ENCODE measurements at regions not wholly inside any gene's neighbourhood (a gene's known extent, or its start where the extent isn't known, plus 50 kb on each side); places are given as distances from the start of the nearest gene placed in this dataset.

- H4K20me1 ChIP-seq (ENCODE audit: insufficient read depth) = no peaks in the 10 kb centered on the region; the same call in 1 of the 2 replicates
- ChIA-PET RAD21 (ENCODE audit: low non-redundant PET in 1 of 2, low total read pairs in 2 of 2, uncharacterized antibody in 2 of 2, unreplicated experiment in 2 of 2) (no interaction called here), CTCF (no interaction called here), POLR2A (no interaction called here)
- no peaks in the 10 kb centered on the region for H3K4me1 ChIP-seq (ENCODE audit: control insufficient read depth in 1 of 2, insufficient read depth in 2 of 2, low read length in 2 of 2)
- no peak for TF ChIP-seq EGR1 (IDR thresholded peaks at IDR 0.05; ENCODE audit: low read depth)
- no peak for TF ChIP-seq TCF7L2 (IDR thresholded peaks at IDR 0.05; ENCODE audit: borderline replicate concordance, extremely low read depth, insufficient read depth, insufficient read length)
- TF ChIP-seq ELF1 (IDR thresholded peaks at IDR 0.05; ENCODE audit: borderline replicate concordance, low read depth) = no peak
- TF ChIP-seq ZBTB33 (IDR thresholded peaks at IDR 0.05; ENCODE audit: extremely low read depth, insufficient replicate concordance, low read length) = no peak
- no peak overlapping the region for H3K9ac ChIP-seq (ENCODE audit: low read length)
- H3K27ac ChIP-seq (ENCODE audit: low read depth, low read length) = no peak overlapping the region
- no peaks in the 10 kb centered on the region for H3K9me3 ChIP-seq (ENCODE audit: control insufficient read depth in 1 of 2, insufficient read depth in 1 of 2, low read depth in 1 of 2, low read length in 2 of 2)
- no peaks in the 10 kb centered on the region for H3K27me3 ChIP-seq (ENCODE audit: insufficient read depth, low read length)
- no peak overlapping the region for H3K4me2 ChIP-seq (ENCODE audit: low read length)
- DNase-seq (ENCODE audit: low read depth, low spot score) (no peak), ATAC-seq (no peak)
- no peaks in the 10 kb centered on the region for H3K36me3 ChIP-seq (ENCODE audit: control insufficient read depth in 1 of 2, insufficient read depth in 2 of 2, low read length in 2 of 2)
- no TSS peak for BruUV-seq (replicated peaks)
- intact Hi-C loops (cut with micrococcal nuclease) = no loop called here
- no peak overlapping the region for H3K4me3 ChIP-seq (replicated peaks in 1 of 2; ENCODE audit: low read depth in 1 of 2, low read length in 2 of 2)
- no peaks in the 10 kb centered on the region for H3K9me2 ChIP-seq (ENCODE audit: insufficient read depth)
- no peaks in the 10 kb centered on the region for H3K79me2 ChIP-seq (ENCODE audit: insufficient read depth, low read length)
- no peak overlapping the region for H2AFZ ChIP-seq (ENCODE audit: low read depth, low read length, poor library complexity, severe bottlenecking)
Measured at GRCh38 chr13:61692691-61693090, 277.0 kb upstream of the PCDH20 start.

DNA sequence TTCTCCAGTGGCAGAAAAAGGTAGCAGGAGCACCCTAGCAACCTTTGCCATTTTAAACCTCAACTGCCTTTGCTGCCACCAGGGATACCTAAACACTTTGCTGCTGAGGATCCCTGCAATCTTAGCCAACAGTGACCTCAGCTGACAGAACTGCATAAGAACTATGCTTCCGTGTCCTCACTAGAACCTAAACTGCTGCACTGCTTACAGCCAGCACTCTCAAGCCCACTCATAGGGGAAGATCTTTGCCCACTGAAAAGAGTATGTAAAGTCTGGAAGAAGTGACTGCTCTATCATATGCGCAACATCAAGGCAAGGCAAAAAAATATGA is 270.0 kb upstream of the PCDH20 start:
- intact Hi-C loops (cut with micrococcal nuclease) = loop anchor here (10.0 kb wide), 1 partner anchor 401 kb away; no protein-coding TSS in a partner anchor
- Histone ChIP-seq H3K36me3 (ENCODE audit: control insufficient read depth in 1 of 2, insufficient read depth in 2 of 2, low read length in 2 of 2) (no peaks in the 10 kb centered on the region), H3K79me2 (ENCODE audit: insufficient read depth, low read length) (no peaks in the 10 kb centered on the region), H3K4me2 (ENCODE audit: low read length) (no peak overlapping the region), H2AFZ (ENCODE audit: low read depth, low read length, poor library complexity, severe bottlenecking) (no peak overlapping the region), H3K4me1 (ENCODE audit: control insufficient read depth in 1 of 2, insufficient read depth in 2 of 2, low read length in 2 of 2) (no peaks in the 10 kb centered on the region), H3K27ac (ENCODE audit: low read depth, low read length) (no peak overlapping the region), H3K27me3 (ENCODE audit: insufficient read depth, low read length) (no peaks in the 10 kb centered on the region), H3K9me3 (ENCODE audit: control insufficient read depth in 1 of 2, insufficient read depth in 1 of 2, low read depth in 1 of 2, low read length in 2 of 2) (peaks cover 3% of the 10 kb centered on the region in 2 experiments; a peak in 2 of 4 replicates), H3K9me2 (ENCODE audit: insufficient read depth) (no peaks in the 10 kb centered on the region), H3K4me3 (replicated peaks in 1 of 2; ENCODE audit: low read depth in 1 of 2, low read length in 2 of 2) (no peak overlapping the region), H3K9ac (ENCODE audit: low read length) (no peak overlapping the region), H4K20me1 (ENCODE audit: insufficient read depth) (no peaks in the 10 kb centered on the region; the same call in 1 of the 2 replicates)
- POLR2A ChIA-PET = no interaction called here
- DNase-seq (ENCODE audit: low read depth, low spot score) = peak; percentile 3
- TF ChIP-seq RAD21 (IDR thresholded peaks at IDR 0.05; ENCODE audit: low read depth) (peak; percentile 44; the same call in 1 of the 2 replicates), TCF7L2 (IDR thresholded peaks at IDR 0.05; ENCODE audit: borderline replicate concordance, extremely low read depth, insufficient read depth, insufficient read length) (no peak), CTCF (IDR thresholded peaks at IDR 0.05 in 2 of 3, conservative IDR thresholded peaks at IDR 0.05 in 1 of 3; ENCODE audit: borderline replicate concordance in 1 of 3, insufficient read depth in 1 of 3, low read depth in 2 of 3, low read length in 2 of 3) (peak; percentile 4 to 21 (median 6); a peak in 2 of 6 replicates)
- RAD21 ChIA-PET (ENCODE audit: low non-redundant PET in 1 of 2, low total read pairs in 2 of 2, uncharacterized antibody in 2 of 2, unreplicated experiment in 2 of 2) = no interaction called here
- CTCF ChIA-PET = interaction anchor here (0.8 kb wide), 1 partner anchor 1237 kb away, joined by 3 read pairs; no protein-coding TSS in a partner anchor
- peak; percentile 59 for ATAC-seq
- no TSS peak for BruUV-seq (replicated peaks)

All from HCT116 (cell line).